Ishikawa (cell line): ENCODE measurements at regions not wholly inside any gene's neighbourhood (a gene's known extent, or its start where the extent isn't known, plus 50 kb on each side); places are given as distances from the start of the nearest gene placed in this dataset.

Source experiments
- CEBPB ChIP-seq: IDR thresholded peaks from 2 replicates; pipeline ENCODE4 v1.6.1; 2012
- CREB1 ChIP-seq: IDR thresholded peaks from 2 replicates; pipeline ENCODE4 v1.6.1; 2012; ENCODE audit warnings: low read depth
- EGR1 ChIP-seq: IDR thresholded peaks from 2 replicates; pipeline ENCODE4 v1.6.1; 2012
- EP300 ChIP-seq: IDR thresholded peaks from 2 replicates; pipeline ENCODE4 v1.6.1; 2012; ENCODE audit warnings: borderline replicate concordance
- FOXM1 ChIP-seq: IDR thresholded peaks from 2 replicates; pipeline ENCODE4 v1.6.1; 2012; ENCODE audit warnings: low read depth, borderline replicate concordance
- NFIC ChIP-seq: IDR thresholded peaks from 2 replicates; pipeline ENCODE4 v1.6.1; 2012
- RAD21 ChIP-seq: IDR thresholded peaks from 2 replicates; pipeline ENCODE4 v1.6.1; 2012; ENCODE audit warnings: low read depth
- TAF1 ChIP-seq: IDR thresholded peaks from 2 replicates; pipeline ENCODE4 v1.6.1; 2012; ENCODE audit warnings: low read depth, mild to moderate bottlenecking
- TEAD4 ChIP-seq: IDR thresholded peaks from 2 replicates; pipeline ENCODE4 v1.6.1; 2012
- YY1 ChIP-seq: IDR thresholded peaks from 2 replicates; pipeline ENCODE4 v1.6.1; 2012; ENCODE audit warnings: low read depth
- ZBTB7A ChIP-seq: IDR thresholded peaks from 2 replicates; pipeline ENCODE4 v1.6.1; 2012; ENCODE audit warnings: low read depth
- TF ChIP-seq, protein P1 (sequence below): IDR thresholded peaks from 2 replicates; pipeline ENCODE4 v1.6.1; 2012
- TF ChIP-seq, protein P2 (sequence below): IDR thresholded peaks from 2 replicates; pipeline ENCODE4 v1.6.1; 2012; ENCODE audit warnings: low read depth, mild to moderate bottlenecking

DNA sequence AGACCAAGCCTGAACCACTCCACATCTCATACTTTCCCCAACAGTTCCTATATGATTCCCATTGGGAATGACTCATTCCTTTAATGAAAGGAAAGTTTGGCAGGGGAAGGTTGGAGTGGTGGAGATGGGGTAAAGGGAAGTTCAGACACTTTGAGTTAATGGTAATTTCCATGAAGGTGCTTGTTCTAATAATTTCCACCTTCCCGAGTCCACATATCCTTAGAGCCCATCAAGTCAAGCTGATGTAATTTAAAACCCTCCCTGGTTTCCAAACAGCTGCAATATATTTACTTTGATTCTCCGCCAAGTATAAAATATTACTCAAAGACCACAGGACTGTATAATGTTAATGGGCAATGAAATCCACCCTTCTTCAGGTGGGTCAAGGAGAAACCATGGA is 95.0 kb upstream of the GALNT15 start:
- TF ChIP-seq EP300 (no peak), RAD21 (no peak), TAF1 (no peak), CREB1 (no peak), NFIC (no peak), CEBPB (no peak), YY1 (no peak), FOXM1 (no peak), ZBTB7A (no peak), EGR1 (no peak), TEAD4 (no peak)
- TF ChIP-seq, protein P1, sequence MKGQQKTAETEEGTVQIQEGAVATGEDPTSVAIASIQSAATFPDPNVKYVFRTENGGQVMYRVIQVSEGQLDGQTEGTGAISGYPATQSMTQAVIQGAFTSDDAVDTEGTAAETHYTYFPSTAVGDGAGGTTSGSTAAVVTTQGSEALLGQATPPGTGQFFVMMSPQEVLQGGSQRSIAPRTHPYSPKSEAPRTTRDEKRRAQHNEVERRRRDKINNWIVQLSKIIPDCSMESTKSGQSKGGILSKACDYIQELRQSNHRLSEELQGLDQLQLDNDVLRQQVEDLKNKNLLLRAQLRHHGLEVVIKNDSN = no peak
- TF ChIP-seq, protein P2, sequence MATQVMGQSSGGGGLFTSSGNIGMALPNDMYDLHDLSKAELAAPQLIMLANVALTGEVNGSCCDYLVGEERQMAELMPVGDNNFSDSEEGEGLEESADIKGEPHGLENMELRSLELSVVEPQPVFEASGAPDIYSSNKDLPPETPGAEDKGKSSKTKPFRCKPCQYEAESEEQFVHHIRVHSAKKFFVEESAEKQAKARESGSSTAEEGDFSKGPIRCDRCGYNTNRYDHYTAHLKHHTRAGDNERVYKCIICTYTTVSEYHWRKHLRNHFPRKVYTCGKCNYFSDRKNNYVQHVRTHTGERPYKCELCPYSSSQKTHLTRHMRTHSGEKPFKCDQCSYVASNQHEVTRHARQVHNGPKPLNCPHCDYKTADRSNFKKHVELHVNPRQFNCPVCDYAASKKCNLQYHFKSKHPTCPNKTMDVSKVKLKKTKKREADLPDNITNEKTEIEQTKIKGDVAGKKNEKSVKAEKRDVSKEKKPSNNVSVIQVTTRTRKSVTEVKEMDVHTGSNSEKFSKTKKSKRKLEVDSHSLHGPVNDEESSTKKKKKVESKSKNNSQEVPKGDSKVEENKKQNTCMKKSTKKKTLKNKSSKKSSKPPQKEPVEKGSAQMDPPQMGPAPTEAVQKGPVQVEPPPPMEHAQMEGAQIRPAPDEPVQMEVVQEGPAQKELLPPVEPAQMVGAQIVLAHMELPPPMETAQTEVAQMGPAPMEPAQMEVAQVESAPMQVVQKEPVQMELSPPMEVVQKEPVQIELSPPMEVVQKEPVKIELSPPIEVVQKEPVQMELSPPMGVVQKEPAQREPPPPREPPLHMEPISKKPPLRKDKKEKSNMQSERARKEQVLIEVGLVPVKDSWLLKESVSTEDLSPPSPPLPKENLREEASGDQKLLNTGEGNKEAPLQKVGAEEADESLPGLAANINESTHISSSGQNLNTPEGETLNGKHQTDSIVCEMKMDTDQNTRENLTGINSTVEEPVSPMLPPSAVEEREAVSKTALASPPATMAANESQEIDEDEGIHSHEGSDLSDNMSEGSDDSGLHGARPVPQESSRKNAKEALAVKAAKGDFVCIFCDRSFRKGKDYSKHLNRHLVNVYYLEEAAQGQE = no peak
